Skin epidermis (tissue), 12 donors: ENCODE measurements at regions not wholly inside any gene's neighbourhood (a gene's known extent, or its start where the extent isn't known, plus 50 kb on each side); places are given as distances from the start of the nearest gene placed in this dataset.

Experiments
- H3K27ac ChIP-seq, 21 experiments: fragments of 200-600 bp; sonication (generic) in 11 of 21; one replicate each; pipeline ENCODE4 v1.5.0; 2020; ENCODE audit warnings: mild to moderate bottlenecking in 3 of 21, inconsistent platforms in 2 of 21, moderate library complexity in 2 of 21
- H3K4me3 ChIP-seq, 7 experiments: fragments of 200-600 bp; sonication (generic) in 2 of 7; one replicate each; pipeline ENCODE4 v1.5.0; 2020; ENCODE audit warnings: inconsistent platforms in 2 of 7, mild to moderate bottlenecking in 2 of 7, moderate library complexity in 1 of 7

DNA sequence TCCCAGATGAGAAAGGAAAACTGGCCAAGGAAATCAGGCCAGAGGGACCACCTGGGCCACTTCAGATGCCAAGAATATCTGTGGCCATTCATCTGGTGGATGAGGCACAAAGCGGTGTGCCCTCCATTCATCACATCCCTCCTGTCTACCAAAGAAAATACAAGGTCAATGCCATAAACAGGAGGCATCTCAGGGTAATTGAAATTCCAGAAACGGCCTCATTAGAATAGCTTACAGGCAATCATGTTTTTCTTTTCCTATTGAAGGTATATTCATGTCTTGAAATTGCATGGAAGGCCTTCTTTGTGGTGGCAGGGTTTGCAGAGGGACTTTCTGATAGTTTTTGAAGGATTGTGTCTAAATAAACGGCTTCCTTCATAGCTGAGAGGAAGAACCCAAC lies 578.3 kb downstream of the HAO1 start:
- H3K27ac ChIP-seq: no peak overlapping the region
- no peak overlapping the region for H3K4me3 ChIP-seq

DNA sequence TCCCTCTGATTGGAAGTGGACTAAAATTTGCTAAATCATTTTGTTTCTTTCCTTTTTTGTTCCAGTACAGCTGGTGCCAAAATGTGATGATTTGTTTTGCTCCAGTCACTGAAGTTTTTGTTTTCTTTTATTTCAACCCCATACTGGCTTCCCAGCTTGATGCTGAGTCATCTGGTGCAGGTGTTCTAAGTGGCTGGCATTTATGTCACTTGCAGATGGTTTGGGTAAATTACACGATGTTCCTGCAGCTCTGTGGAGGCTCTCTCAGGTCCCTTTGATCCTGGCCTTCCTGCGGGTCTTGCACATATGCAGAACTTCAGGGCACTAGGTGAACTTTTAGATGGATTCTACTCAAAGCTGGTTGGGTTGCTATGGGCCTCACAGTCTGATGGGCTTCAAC lies 577.7 kb downstream of the HAO1 start:
- Histone ChIP-seq H3K27ac (no peak overlapping the region), H3K4me3 (no peak overlapping the region)

DNA sequence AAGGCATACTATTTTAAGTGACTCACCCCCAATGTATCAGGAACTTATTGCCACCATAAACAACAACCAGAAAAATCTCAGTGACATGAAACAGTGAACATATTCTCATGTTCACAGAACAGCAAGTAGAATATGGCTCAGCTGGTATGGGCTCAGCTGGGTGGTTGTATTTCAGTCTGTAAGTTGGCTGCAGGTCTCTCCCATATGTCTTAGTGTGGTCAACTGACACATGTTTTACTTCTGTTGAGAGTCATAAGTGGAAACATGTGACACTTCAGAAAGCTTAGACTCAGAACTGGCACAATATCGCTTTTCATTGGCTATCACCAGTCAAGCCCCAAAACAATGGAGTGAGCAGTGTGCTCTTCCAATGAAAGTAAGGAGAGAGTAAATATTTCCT lies 574.1 kb downstream of the HAO1 start:
- H3K4me3 ChIP-seq: no peak overlapping the region
- H3K27ac ChIP-seq: no peak overlapping the region

DNA sequence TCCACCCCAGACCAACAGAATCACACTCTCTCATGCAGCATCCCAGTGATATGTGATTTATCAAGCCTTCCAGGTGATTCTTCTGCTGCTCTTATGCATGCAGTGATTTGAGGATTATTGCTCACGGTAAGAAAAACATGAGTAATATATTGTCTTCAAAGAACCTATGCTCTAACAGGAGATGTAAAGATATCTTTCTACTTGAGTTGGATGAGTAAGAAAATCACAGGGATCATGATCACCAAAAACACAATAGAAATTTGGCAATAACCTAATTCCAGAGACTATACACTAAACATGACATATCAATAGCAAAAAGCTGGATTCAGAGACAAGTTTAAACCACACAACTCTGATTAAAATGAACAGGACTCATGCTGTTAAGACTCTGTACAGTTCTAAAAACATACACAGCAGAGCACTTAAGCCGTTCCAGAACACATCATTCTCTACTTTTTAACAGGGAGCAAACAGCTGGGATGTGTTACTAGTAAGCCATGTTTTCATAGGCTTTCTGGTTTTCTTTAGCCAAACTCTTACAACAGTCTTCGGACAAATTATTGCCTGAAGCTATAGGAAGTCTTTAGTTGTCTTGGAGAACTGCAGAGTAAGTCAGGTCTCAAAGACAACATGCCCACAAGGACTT lies 568.6 kb downstream of the HAO1 start:
- Histone ChIP-seq H3K27ac (no peak overlapping the region), H3K4me3 (no peak overlapping the region)

DNA sequence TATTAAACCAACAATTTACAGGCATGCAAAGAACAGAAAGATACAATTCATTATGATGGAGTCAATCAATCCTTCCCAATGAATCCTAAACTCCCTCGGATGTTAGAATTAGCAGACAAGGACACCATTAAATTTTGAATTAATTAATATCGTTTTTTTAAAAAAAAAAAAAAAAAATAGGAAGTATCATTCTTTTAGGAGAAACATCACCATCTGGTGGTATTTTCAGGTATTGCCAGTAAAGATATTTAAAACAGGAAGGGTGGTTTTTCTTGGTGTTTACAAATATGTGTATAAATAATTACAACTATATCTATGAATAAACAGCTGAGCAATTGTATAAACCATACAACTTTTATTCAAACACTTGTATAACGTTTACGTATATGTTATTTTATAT lies 564.4 kb downstream of the HAO1 start:
- Histone ChIP-seq H3K4me3 (no peak overlapping the region), H3K27ac (no peak overlapping the region)

DNA sequence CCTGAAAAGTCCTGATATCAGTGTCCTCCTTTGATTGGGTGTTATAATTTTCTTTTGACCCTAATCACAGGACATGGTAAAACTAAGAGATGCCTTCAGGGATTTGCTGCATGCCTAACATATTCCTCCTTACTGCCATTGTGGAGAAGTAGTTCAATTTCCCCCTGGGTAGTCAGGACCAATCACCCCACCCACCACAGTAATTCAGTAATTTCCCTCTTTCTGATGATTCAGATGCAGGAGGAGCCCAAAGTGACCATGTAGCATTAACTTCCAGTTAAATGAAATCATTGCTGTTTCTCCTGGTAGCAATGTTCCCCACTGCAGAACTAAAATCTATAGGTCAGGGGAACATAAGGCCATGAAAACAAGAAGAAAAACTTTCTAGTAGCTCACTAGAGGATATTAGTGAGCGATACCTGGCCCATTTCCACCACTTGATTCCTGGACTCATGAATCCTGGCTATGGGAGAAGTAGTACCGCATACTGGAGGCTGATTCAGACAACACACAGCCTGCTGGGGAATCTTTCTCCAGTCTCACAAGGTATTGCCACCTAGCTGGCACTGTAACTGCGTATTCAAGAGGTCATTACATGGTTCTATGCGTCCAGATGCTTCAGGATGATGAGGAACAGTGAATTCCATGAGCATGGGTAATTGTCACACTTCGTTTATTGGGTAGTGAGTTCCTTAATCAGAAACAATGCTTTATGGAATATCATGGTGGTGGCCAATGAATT lies 561.2 kb downstream of the HAO1 start:
- H3K4me3 ChIP-seq: no peak overlapping the region
- no peak overlapping the region for H3K27ac ChIP-seq

DNA sequence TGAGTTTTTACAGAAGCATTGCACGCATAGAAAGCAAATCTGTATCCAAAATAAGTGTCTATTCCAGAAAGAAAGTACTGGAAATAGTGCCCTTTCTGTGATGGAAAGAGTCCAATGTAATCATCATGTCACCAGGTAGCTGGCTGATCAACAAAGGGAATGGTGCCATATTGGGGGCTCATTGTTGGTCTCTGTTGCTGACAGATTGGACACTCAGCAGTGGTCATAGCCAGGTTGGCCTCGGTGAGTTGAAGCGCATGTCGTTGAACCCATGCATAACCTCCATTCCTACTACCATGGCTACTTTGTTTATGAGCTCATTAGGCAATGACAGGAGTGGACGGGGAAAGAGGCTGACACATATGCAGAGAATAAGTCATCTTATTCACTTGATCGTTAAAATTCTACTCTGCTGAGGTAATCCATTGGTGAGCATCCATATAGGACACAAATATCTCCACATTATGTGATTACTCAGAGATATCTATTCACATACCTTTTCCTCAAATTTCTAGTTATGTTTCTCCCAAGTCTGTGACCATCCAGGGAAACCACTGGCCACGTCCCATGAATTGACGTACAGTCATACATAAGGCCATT lies 560.5 kb downstream of the HAO1 start:
- Histone ChIP-seq H3K27ac (no peak overlapping the region), H3K4me3 (no peak overlapping the region)

DNA sequence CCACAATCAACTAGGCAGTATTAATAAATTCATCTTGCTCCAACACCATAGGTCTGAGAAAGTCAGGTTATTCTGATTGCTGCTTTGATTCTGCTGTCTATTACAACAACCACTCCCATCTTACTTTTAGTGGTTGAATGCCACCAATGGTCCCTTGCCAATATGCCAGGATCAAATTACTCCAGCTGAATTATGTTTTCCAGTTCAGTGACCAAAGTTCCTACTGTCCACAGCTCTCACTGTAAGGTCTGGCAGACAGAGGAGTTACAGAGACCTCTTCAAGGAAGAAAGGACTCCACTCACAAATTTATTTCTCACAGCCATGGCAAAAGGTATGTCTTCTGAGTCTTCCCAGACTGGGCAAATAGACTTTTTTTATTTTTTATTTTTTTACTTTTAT lies 557.0 kb downstream of the HAO1 start:
- Histone ChIP-seq H3K4me3 (no peak overlapping the region), H3K27ac (no peak overlapping the region)

DNA sequence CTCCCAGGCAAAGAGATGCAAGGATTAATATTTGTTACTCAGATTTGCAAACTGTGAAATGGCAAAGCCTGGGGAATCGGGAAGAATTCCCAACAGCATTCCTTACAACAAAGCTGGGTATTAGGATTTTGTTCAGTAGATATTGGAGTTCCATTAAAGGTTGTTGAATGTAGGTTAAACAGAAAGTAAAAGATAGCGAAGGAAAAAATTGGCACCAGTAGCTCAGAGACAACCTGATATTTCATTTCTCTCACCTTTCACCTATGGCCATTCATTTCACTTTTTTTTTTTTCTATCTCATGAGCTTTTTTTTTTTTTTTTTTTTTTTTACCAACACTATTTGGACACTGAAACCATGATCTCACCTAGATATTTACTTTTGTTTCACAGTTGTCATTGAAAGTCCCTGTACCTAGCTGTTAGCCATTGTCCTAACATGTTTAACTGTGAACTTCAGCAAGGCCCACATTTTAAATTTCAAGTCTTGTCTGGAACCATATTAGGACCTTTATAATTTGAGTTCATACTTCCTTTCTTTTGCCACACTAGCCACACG lies 552.5 kb downstream of the HAO1 start:
- no peak overlapping the region for H3K4me3 ChIP-seq
- no peak overlapping the region for H3K27ac ChIP-seq

DNA sequence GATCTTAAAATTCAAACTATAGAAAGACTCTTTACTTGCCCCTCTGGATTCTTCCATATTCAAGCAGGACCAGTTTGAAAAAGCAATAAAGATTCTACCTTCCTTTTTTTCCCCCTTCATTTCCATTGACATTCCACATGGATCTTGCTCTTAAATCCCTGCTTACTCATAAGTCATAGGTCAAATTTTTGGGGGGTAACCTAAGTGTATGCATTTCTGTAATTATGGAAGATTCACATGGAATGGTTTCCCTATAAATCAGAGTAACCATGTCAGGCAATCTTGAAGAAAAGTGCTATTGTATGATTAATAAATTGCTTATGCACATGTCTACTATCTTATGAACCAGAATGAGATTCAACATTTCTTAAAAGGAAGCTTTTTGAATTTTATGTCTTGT lies 551.0 kb downstream of the HAO1 start:
- Histone ChIP-seq H3K4me3 (no peak overlapping the region), H3K27ac (no peak overlapping the region)

DNA sequence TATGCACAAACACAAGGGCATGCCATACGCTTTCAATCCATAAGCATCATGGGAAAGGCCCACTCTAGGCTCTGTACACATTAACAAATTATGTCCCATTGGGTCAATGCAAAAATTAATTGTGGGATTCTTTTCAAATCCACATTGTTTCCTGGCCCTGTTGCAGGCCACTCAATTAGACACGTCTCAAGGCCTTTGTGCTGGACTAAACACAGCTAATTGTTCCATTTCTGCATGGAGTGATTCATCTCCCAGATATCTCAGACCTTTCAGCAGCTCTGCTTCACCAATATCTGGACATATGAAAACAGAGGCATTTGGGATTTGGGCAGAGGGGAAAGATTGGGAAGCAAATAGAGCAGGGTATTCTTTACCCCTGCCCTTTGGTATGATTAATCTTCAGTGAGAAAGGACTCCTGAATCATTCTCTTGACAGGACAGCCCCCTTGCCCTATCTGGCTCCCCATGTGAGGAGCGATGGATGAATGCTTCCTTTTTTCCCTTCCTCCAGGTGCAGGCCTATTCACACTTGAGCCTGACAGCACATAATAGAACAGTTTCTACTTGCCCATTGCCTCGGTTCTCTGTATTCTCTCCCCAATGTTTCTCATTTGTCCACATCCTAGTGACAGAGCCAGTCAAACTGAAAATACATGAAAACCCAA lies 547.6 kb downstream of the HAO1 start:
- Histone ChIP-seq H3K4me3 (no peak overlapping the region), H3K27ac (no peak overlapping the region)

DNA sequence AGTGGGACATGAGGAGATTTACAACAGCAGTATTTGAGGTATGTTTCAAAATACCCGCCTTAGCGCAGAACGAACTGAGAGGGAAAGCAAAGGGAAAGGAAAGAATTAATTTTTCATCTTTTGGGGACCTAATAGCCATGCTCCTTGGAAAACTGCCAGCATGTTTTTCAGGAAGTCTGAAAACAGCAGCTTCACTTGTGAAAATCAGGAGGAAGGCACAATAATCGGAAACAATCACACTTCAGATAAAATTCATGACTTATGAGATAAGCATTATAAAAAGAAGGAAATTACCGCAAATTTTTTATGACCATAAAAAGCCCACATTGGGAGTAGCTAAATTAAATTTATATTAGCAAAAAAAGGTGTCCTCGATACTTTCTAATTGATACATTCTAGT lies 541.1 kb downstream of the HAO1 start:
- Histone ChIP-seq H3K4me3 (no peak overlapping the region), H3K27ac (no peak overlapping the region)

DNA sequence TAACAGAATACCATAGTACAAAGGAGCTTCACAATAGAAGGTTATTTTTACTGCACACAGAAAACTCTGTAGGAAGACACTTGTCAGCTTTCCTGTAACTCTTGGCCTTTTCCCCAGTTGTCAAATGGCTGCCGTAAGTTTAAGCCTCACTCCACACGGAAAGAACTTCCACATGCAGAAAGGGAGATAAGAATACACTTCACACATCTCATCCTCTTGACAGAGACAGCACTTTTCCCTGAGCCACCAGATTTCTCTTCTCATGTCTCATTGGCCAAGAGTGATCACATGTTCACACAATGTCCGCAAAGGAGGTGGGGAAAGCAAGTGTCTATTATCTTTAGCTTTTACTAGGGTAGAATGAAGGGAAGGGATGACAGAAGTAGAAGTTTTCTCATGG lies 540.7 kb downstream of the HAO1 start:
- Histone ChIP-seq H3K27ac (no peak overlapping the region), H3K4me3 (no peak overlapping the region)

DNA sequence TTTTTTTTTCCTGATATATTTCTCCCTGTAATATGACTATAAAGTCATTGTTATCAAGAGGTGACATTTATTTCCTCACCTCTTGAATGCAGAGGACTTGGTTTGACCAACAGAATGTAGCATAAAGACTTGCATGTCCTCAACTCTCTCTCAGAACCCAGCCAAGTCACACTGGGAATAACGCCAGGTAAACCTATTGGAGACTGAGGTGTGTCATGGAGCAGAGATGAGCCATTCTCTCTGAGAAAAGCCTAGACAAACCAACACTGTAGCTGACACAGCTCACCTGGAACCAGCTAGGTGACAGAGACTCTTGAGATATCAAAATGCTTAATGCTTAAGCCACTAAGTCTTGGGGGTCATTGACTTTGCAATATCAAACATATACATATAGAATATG lies 533.6 kb downstream of the HAO1 start:
- no peak overlapping the region for H3K27ac ChIP-seq
- H3K4me3 ChIP-seq: no peak overlapping the region

DNA sequence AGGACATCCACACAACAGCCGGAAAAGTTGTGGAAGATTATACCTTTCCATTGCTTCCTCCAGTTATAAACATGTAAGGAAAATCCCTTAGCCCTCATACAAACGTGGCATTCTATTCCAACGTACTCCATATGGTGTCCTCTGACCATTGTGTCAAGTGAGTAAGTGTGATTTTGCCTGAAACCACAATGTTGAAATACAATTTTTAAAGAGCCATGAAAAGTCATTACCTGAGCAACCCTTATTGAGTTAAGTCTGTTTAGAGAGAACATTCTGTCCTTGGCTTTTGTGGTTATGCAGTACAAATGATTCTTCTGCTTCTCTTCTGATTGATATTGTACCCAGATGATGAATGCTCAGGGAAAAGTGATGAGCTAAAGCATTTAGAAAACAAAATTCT lies 530.1 kb downstream of the HAO1 start:
- Histone ChIP-seq H3K4me3 (no peak overlapping the region), H3K27ac (no peak overlapping the region)

DNA sequence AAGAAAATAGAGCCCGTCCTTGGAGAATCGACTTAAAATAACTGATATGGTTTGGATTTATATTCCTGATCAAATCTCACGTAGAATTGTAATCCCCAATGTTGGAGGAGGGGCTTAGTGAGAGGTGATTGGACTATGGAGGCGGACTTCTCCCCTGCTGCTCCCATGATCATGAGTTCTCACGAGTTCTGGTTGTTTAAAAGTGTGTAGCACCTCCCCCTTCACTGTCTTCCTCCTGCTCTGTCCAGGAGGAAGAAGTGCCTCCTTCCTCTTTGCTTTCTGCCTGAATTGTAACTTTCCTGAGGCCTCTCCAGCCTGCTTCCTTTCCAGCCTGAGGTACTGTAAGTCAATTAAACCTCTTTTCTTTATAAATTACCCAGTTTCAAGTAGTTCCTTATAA lies 529.2 kb downstream of the HAO1 start:
- H3K4me3 ChIP-seq: no peak overlapping the region
- H3K27ac ChIP-seq: no peak overlapping the region

DNA sequence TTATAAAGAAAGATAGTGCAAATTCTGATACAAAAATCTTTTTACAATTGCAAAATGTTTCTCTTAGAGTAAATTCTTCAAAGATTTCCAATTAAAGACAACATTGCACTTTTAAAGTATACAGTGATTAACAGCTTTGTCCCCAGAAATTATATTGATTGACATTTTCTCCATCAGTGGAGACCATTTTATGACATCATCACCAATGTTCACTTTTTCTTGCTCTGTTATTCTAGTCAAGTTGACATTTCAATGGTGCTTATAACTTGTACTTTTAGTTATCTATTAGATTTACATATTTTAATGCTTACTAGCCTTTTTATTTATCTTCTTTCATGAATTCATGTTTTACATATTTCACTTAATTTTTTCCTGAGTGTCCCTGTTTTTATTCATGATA lies 524.8 kb downstream of the HAO1 start:
- Histone ChIP-seq H3K4me3 (no peak overlapping the region), H3K27ac (no peak overlapping the region)

DNA sequence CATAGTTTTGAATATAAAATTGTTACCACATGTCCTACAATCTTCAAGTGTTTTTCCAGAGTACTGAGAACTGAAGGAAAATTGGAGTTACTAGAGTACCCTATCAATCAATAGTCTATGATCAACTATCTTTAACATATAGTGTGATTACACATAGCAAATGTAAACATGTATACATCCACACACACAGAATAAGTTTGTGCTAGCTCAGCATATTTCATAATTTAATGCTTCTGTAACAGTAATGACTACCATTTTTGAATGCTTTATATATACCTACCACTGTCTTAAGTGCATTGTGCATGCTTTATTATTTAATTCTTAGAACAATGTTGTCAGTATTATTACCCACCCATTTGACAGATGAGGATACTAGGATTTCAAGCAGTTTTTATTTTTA lies 523.9 kb downstream of the HAO1 start:
- Histone ChIP-seq H3K27ac (no peak overlapping the region), H3K4me3 (no peak overlapping the region)

DNA sequence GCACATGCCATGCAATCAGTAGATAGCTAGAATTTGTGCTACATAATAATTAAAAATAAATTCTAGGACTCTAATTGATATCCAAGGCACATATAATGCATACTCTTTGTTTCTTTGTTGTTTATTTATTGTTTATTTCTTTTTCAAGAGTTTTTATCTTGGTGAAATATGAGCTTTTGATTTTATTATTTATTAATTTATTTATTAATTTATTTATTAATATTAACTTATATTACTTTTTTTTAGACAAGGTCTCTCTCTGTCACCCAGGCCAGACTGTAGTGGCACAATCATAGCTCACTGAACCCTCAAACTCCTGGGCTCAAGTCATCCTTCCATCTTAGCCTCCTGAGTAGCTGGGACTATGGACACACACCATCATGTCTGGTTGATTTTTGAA lies 519.9 kb downstream of the HAO1 start:
- Histone ChIP-seq H3K27ac (no peak overlapping the region), H3K4me3 (no peak overlapping the region)

DNA sequence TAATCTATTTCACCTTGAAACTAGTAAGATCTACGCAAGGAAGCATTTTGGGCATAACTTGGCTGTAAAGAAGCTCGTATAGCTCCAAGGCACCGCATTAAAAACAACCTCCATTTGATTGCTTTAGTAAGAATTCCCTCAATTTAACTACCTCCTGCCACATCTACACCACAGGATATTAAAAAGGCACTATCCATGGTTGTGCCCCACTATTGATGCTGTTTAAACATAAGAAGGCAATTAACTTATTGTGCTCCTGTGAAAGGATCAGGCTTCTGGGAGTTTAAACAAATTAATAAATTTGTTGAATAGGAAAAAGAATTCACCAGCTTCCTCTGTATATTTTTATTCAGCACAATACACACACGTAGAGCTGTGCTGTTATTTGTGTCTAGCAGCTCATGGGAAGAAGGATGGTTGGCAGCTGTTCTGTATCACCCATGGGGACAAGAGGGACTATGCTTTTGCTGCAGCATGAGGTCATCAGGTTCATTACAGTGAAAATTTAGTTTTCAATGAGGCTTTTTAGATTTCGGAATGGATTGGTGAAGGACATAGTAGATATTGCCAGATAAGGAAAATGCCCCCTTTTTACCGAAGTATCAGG lies 513.3 kb downstream of the HAO1 start:
- H3K4me3 ChIP-seq: no peak overlapping the region
- no peak overlapping the region for H3K27ac ChIP-seq
